ENCODE measurements at regions not wholly inside any gene's neighbourhood (a gene's known extent, or its start where the extent isn't known, plus 50 kb on each side); places are given as distances from the start of the nearest gene placed in this dataset.

DNA sequence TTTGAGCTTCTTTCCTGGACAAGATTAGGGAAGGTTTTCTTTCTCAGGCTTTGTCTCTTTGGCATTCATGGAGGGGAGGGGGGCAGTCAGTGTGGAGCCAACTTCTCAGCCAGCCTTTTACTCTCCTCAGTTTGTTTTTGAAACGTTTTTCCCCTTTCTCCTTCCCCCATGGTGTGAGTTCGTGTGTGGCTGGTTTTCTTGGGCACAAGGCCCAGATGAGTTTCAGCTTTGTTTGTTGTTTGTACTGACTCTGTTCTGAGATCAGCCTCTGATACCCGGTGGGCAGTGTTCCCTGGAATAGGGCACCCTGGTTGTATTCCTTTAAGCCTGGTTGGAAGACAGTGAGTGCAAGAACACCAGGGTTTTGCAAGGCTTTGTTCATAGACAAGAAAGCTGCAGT, 168.2 kb upstream of the RARB start:
- POLR2A ChIA-PET: no interaction called here
- BruUV-seq (replicated peaks): no TSS peak
- Histone ChIP-seq H3K9me3 (replicated peaks; ENCODE audit: control insufficient read depth, insufficient read depth, low read length) (no peaks in the 10 kb centered on the region), H4K20me1 (ENCODE audit: control insufficient read depth, insufficient read depth) (no peaks in the 10 kb centered on the region), H3K79me2 (ENCODE audit: control insufficient read depth, insufficient read depth, low read length) (no peaks in the 10 kb centered on the region), H3K4me3 (no peak overlapping the region), H3K4me2 (ENCODE audit: control insufficient read depth, insufficient read depth) (no peak overlapping the region), H3K9ac (ENCODE audit: control insufficient read depth, insufficient read depth, low read length) (no peak overlapping the region), H3K36me3 (ENCODE audit: control insufficient read depth in 2 of 2, insufficient read depth in 2 of 2, low read length in 1 of 2) (no peaks in the 10 kb centered on the region), H3K27me3 (replicated peaks in 1 of 2; ENCODE audit: control insufficient read depth in 2 of 2, insufficient read depth in 2 of 2, low read length in 1 of 2) (no peaks in the 10 kb centered on the region), H3K4me1 (ENCODE audit: control insufficient read depth, insufficient read depth, low read length) (no peaks in the 10 kb centered on the region), H3K27ac (ENCODE audit: control insufficient read depth, insufficient read depth) (no peak overlapping the region), H2AFZ (ENCODE audit: control insufficient read depth, low read depth, low read length) (no peak overlapping the region)
- in situ Hi-C loops (cut with MboI) (no loop called here), intact Hi-C loops (cut with micrococcal nuclease; ENCODE audit: unreplicated experiment) (no loop called here)
- no peak for FAIRE-seq
- WGBS (ENCODE audit: insufficient coverage, insufficient replicate concordance, low lambda C conversion rate, missing lambda C conversion rate): 1% methylated on average over 3 of the region's 3 CpGs
- no peak for ATAC-seq
- no peak for TF ChIP-seq CBX3 (IDR thresholded peaks at IDR 0.05; ENCODE audit: borderline replicate concordance, low read depth)
- no peak for TF ChIP-seq MYB (IDR thresholded peaks at IDR 0.05; ENCODE audit: borderline replicate concordance, low read depth, low read length)
- TF ChIP-seq YBX1 (IDR thresholded peaks at IDR 0.05): no peak
- TF ChIP-seq SIX5 (IDR thresholded peaks at IDR 0.05; ENCODE audit: low read depth, low read length, severe bottlenecking): no peak
- RAD21 ChIA-PET (ENCODE audit: unreplicated experiment): no interaction called here
- SMC1A ChIA-PET (ENCODE audit: uncharacterized antibody, unreplicated experiment): interaction anchor here (0.6 kb wide), 1 partner anchor 683 kb away, joined by 3 read pairs; no protein-coding TSS in a partner anchor
- DNase-seq (ENCODE audit: low read depth, low spot score): no peak
- CTCF ChIA-PET: no interaction called here

DNA sequence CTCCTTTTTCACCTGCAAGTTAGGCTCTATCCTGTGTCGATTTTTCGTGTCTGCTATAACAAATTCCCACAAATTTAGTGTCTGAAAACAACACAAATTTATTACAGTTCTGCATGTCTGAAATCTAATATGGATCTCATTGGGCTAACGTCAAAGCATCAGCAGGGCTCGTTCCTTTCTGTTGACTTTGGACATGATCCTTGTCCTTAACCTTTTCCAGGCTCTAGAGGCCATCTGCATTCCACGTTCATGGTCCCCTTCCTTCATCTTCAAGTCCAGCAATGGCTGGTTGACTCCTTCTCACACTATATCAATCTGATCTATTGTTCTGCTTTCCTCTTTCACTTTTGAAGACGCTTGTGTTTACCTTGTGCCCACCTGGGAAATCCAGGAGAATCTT, 165.7 kb upstream of the RARB start:
- intact Hi-C loops (cut with micrococcal nuclease; ENCODE audit: unreplicated experiment) (no loop called here), in situ Hi-C loops (cut with MboI) (no loop called here)
- ChIA-PET SMC1A (ENCODE audit: uncharacterized antibody, unreplicated experiment) (no interaction called here), RAD21 (ENCODE audit: unreplicated experiment) (no interaction called here), CTCF (no interaction called here), POLR2A (no interaction called here)
- no peaks in the 10 kb centered on the region for H3K27me3 ChIP-seq (replicated peaks in 1 of 2; ENCODE audit: control insufficient read depth in 2 of 2, insufficient read depth in 2 of 2, low read length in 1 of 2)
- H3K27ac ChIP-seq (ENCODE audit: control insufficient read depth, insufficient read depth): no peak overlapping the region
- no peak overlapping the region for H3K4me3 ChIP-seq
- FAIRE-seq (no peak), ATAC-seq (no peak), DNase-seq (ENCODE audit: low read depth, low spot score) (no peak)
- H3K9me3 ChIP-seq (replicated peaks; ENCODE audit: control insufficient read depth, insufficient read depth, low read length): no peaks in the 10 kb centered on the region
- no TSS peak for BruUV-seq (replicated peaks)
- no peak overlapping the region for H3K4me2 ChIP-seq (ENCODE audit: control insufficient read depth, insufficient read depth)
- 6% methylated on average over 6 of the region's 6 CpGs for WGBS (ENCODE audit: insufficient coverage, insufficient replicate concordance, low lambda C conversion rate, missing lambda C conversion rate)
- no peaks in the 10 kb centered on the region for H3K4me1 ChIP-seq (ENCODE audit: control insufficient read depth, insufficient read depth, low read length)
- H2AFZ ChIP-seq (ENCODE audit: control insufficient read depth, low read depth, low read length): no peak overlapping the region
- no peak overlapping the region for H3K9ac ChIP-seq (ENCODE audit: control insufficient read depth, insufficient read depth, low read length)
- no peak for TF ChIP-seq ZNF207 (IDR thresholded peaks at IDR 0.05; ENCODE audit: borderline replicate concordance)
- no peak for TF ChIP-seq SMC3 (IDR thresholded peaks at IDR 0.05; ENCODE audit: borderline replicate concordance, low read length)
- TF ChIP-seq EED (IDR thresholded peaks at IDR 0.05; ENCODE audit: low read depth): no peak
- no peak for TF ChIP-seq RBBP5 (conservative IDR thresholded peaks at IDR 0.05)
- no peak for TF ChIP-seq NR2F1 (conservative IDR thresholded peaks at IDR 0.05)
- no peaks in the 10 kb centered on the region for H3K36me3 ChIP-seq (ENCODE audit: control insufficient read depth in 2 of 2, insufficient read depth in 2 of 2, low read length in 1 of 2)
- no peaks in the 10 kb centered on the region for H4K20me1 ChIP-seq (ENCODE audit: control insufficient read depth, insufficient read depth)
- no peaks in the 10 kb centered on the region for H3K79me2 ChIP-seq (ENCODE audit: control insufficient read depth, insufficient read depth, low read length)

Data from GM12878 (cell line).